DLD1 (cell line): ENCODE measurements at regions not wholly inside any gene's neighbourhood (a gene's known extent, or its start where the extent isn't known, plus 50 kb on each side); places are given as distances from the start of the nearest gene placed in this dataset.

Experiments used
- in situ Hi-C: cut with HindIII; loops from 2 replicates; pipeline ENCODE4 v1.10.0; 2017; ENCODE audit warnings: low sequenced_read_pairs

- in situ Hi-C loops, result no loop called here
Observed at GRCh38 chr2:18845854-18846445, 256.6 kb upstream of the NT5C1B start.

DNA sequence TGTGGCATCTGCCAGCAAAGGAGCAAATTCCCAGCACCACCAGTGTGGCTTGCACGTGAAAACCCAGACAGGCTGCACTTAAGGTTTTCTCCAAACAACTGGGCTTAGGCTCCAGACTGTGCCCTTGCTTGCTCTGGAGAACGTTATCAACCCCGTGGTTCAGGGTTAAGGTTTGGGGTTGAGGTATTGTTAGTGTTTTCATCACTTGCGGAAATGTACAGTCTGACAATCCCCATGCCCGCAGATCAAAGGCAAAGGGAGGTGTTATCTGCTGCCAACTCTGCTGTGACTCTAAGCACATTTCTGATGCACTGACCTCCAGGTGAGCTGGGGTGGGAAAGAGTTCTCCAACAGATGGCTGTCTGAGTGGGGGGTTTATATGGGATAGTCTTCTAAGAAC, 253.5 kb upstream of the NT5C1B start:
- in situ Hi-C loops, result no loop called here

DNA sequence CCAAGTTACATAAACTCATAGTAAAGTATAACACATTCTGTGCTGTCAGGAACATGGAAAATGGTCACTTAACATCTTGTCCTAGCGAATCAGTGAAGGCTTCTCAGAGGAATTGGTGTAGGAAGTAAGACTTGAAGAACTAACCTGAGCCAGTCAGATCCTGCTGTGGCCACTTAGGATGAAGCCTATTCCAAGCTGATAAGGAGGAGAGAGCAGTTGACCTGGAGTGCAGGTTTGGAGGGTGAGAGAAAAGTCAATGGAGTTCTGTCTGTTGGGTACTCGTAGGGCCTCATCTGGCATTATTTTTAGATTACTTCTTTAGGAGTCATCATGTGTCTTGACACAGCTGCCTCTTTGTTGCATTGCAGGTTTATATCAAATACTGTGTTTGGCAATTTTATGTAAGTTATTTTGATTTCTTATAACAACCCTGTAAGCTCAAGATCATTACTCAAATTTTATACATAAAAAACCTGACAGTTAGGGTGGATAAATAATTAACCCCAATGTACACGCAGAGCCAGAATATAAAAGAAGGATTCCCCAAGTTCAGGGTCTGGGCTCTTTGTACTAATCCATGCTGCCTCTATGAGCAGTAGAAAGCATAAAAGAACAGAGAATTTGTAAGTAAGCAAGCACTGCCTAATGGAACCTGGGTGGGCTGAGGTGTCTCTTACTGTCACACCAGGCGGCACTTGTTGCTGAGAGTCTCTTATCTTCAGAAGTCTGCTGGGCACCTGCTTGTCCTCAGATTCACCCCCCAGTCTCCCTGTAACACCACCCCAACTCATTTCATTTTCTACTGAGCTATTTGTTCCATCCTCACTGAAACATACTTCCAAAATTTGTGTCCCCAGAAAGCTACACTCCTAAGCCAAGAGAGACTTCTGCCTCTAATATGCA, 252.1 kb upstream of the NT5C1B start:
- in situ Hi-C loops, result no loop called here

GRCh38 chr2:18837240-18837639, 247.9 kb upstream of the NT5C1B start:
- in situ Hi-C loops, result no loop called here

DNA sequence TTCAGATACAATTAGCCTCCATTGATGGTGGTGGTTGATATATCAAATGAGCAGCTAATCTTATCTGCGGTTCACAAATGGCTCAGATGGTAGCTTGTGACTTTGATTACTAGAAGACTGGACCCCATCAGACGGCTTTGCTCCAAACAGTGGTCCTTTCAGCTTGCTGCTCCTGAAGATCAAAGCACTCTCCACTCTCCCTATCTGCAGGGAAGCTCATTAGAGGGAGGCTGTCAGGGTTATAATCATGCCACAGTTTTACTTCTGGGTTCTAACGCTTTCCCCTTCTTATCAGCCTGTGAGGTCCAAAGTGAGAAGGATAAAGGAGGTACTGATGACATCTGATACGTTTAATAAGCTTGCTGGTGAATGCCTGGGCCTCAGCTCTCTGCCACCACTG, 247.1 kb upstream of the NT5C1B start:
- in situ Hi-C loops, result no loop called here

DNA sequence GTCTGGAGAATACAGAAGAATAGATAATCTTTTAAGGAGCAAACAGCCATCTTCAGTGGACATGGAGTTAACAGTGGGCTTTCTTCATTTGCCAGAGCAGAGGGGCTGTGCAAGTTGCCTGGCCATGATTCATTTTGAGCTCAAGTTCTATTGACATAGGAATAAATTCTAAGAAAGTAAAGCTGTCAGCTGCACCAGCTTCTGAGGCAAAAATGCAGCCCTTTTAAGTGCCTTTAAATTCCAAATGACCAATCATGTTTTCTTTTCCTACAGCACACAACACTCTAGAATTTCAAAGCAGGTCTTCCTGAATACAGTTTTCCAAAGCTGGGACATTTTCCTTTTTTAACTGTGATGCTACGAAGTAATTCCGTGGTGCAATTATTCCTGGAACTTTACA, 246.4 kb upstream of the NT5C1B start:
- in situ Hi-C loops, result no loop called here

- in situ Hi-C loops, result no loop called here
Observed at GRCh38 chr2:18834341-18834740, 245.0 kb upstream of the NT5C1B start.

DNA sequence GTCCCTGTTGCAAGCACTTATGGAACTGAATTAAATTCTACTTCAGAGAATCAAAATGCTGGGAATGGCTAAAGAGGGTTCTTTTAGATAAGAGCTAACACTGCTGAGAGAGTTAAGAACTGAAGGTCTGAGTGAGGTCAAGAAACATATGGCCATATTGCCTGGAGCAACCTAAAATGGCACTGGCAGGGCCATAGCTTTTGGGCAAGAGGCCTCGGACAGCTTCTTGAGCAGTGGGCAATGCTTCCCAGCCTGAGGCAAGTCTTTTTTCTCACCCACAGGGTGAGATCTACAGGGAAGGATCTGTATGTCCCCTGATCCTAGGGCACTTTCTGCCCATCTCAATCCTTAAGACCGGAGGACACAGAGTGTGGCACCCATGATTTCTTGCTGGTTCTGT, 244.6 kb upstream of the NT5C1B start:
- in situ Hi-C loops, result no loop called here

- in situ Hi-C loops, result no loop called here
Observed at GRCh38 chr2:18831916-18832510, 242.6 kb upstream of the NT5C1B start.

DNA sequence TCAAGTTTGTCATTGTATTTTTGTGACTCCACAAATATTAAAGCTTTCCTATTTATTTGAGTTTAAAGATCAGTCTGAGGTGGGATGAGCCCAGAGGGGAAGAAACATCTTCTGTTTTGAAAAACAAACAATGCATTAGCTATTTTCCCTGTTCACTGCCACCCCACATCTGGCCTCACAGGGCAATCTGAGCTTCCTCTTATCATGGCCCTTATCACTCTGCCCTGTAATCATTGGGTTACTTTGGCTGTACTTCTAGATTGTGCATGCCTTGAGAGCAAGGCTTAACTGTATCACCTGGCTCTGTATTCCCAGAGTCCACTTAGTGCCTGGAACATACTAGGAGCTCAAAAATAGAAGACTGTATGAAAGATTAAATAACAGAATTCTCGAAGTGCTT, 241.6 kb upstream of the NT5C1B start:
- in situ Hi-C loops, result no loop called here

GRCh38 chr2:18829976-18830375, 240.6 kb upstream of the NT5C1B start:
- in situ Hi-C loops, result no loop called here

DNA sequence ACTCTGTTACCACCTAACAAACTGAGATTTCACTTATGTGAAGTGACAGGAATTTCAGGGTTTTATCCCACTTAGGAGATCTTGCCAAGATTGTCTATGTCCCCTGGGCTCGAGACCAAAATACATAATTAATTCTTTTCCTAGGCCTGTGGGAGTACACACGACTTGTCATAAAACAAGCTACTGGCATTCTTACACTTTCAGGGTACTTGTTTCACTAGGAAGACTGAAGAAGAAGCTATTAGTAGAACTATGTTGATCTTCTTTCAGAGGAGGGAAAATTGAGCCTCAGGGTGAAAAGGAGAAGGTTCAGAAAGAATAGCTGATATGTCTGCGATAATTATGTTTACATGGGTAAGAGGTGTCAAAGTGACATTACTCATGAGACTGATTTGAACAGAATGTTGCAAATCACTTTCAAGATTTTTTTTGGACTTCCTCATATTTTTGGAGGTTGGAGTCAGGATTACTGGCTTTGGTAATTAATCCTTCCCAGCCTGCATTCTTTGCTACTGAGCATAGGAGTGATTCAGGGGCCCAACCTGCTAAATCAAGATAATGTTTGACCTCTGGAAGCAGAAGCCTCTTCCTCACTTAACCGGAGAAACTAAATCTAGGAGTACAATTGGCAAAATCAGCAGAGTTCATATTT, 240.0 kb upstream of the NT5C1B start:
- in situ Hi-C loops, result no loop called here

DNA sequence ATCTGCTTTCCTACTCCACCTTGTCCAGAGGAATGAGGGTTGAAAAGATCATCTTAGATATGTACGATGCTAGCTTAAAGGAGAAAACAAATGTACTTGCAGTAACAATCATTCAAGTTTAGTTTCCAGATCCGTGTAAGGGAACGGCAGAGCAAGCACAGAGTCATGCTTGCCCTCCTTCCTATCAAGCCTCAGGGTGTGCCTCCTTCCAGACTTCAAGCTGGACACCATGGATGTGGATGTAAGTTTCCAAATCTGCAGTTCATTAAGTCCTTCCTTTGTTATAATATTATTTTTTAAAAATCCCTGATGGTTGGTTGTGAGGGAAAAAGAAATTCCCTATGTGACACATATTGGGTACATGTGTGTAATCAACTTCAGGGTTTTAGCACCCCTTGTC, 238.9 kb upstream of the NT5C1B start:
- in situ Hi-C loops, result no loop called here

DNA sequence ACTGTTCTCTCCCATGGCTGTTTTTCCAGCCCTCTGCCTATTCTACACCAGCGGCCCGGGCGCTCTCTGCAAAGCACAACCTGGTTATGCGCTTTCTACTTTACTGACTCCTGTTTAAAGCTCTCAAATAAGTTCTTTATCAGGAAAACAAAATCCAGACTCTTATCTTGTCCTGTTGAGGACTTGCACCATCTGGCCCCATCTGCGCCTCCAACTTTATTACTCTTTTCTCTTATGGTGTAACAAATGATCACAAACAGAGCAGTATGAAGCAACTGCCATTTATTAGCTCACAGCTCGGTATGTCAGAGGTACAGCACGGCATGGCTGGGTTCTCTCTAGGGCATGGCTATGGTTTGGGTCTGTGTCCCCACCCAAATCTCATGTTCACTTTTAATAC, 236.5 kb upstream of the NT5C1B start:
- in situ Hi-C loops, result no loop called here

DNA sequence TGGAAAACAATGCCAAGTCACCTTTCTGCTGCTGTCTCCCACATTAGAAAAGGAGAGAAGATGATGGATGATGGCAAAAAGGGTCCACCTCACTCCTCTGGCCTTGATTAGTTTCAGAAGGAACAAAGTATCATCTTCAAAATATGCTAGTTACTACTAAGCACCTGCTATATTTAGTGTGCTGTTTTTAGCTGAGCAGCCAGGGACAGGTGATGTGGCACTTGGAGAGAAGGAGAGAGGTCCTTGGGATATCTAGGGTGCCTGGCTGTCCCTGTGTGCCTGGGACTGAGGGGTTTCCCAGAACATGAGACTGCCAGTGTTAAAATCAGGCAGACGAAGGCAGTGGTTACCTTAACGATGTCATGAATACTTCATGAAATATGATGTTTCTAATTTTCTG, 235.5 kb upstream of the NT5C1B start:
- in situ Hi-C loops, result no loop called here

DNA sequence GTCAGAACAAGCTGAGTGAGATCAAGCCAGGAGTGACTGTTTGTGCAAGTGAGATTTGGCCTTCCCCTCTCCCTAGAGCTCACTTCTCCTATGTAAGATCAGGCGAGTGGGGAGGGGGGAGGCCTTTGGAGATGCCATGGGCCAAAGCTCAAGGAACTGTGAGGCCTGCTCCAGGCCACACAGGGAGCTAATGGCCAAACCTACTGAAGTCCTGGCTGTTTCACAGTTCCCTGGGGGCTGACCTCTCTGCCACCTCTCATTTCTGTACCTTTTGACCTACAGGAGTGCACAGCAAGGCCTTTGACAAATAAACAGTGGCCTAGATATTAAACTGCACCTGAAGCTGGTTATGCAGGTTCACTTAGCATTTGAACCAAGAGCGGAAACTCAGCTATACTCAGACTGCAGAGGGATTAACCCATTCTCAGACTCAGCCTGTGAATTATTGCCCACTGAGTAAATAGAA, 235.0 kb upstream of the NT5C1B start:
- in situ Hi-C loops, result no loop called here

- in situ Hi-C loops, result no loop called here
Observed at GRCh38 chr2:18821431-18821830, 232.1 kb upstream of the NT5C1B start.

GRCh38 chr2:18820966-18821365, 231.6 kb upstream of the NT5C1B start:
- in situ Hi-C loops, result no loop called here

- in situ Hi-C loops, result no loop called here
Observed at GRCh38 chr2:18819566-18819965, 230.2 kb upstream of the NT5C1B start.

GRCh38 chr2:18814387-18814786, 225.0 kb upstream of the NT5C1B start:
- in situ Hi-C loops, result no loop called here

GRCh38 chr2:18804536-18804935, 215.2 kb upstream of the NT5C1B start:
- in situ Hi-C loops, result no loop called here
